GM19035 (cell line): ENCODE measurements at regions not wholly inside any gene's neighbourhood (a gene's known extent, or its start where the extent isn't known, plus 50 kb on each side); places are given as distances from the start of the nearest gene placed in this dataset.

Experiments
- ATAC-seq: cut with Tn5 transposase; IDR thresholded peaks from one replicate; pipeline ENCODE4 v1.9.1; 2021; ENCODE audit not compliant: unreplicated experiment

DNA sequence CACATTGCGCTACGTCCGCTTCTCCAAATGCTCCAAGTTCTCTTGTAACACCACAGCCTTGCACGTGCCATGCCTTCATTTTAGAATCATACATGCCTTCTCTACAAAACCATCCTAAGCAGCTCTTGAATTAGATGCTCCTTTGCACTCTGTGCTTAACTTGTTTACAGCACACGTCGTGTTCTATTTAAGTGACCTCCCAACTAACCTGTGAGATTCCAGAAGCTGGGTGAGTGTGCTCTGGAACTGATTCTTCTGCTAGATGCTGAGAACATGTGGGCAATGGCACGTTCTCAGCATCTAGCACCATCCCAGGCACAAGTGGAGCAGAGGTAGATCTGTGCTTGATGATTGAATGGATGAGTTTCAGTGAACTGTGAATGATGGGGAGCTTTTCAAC lies 100.0 kb upstream of the NEDD9 start:
- ATAC-seq, result no peak

GRCh38 chr6:11331111-11331510 lies 98.6 kb upstream of the NEDD9 start:
- ATAC-seq, result no peak

- ATAC-seq, result no peak
Measured at GRCh38 chr6:11330413-11330760, 97.9 kb upstream of the NEDD9 start.

- no peak for ATAC-seq
Measured at GRCh38 chr6:11329726-11330412, 97.4 kb upstream of the NEDD9 start.

- ATAC-seq, result no peak
Measured at GRCh38 chr6:11328613-11329247, 96.3 kb upstream of the NEDD9 start.

GRCh38 chr6:11327961-11328360 lies 95.5 kb upstream of the NEDD9 start:
- ATAC-seq, result no peak

DNA sequence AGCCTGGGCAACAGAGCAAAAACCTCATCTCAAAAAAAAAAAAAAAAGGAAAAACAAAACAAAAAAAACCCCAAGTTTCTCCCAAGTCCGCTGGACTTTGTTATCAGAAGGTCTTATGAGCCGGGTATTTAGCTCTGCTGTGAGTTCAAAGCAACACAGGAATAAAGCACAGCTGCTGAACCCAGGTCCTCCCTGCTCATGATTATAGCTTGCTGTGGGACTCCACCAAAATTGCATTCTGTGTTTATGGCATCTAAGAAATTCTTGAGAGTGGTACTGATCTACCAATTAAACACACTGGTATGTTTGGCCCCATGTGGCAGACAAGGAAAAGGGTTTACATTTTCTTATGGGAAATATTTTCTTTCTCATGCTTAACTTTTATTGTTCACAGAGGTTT lies 93.6 kb upstream of the NEDD9 start:
- no peak for ATAC-seq

- peak; percentile 89 for ATAC-seq
Measured at GRCh38 chr6:11324453-11325015, 92.1 kb upstream of the NEDD9 start.

- ATAC-seq, result no peak
Measured at GRCh38 chr6:11323666-11324452, 91.4 kb upstream of the NEDD9 start.

- no peak for ATAC-seq
Measured at GRCh38 chr6:11322252-11322885, 89.9 kb upstream of the NEDD9 start.

DNA sequence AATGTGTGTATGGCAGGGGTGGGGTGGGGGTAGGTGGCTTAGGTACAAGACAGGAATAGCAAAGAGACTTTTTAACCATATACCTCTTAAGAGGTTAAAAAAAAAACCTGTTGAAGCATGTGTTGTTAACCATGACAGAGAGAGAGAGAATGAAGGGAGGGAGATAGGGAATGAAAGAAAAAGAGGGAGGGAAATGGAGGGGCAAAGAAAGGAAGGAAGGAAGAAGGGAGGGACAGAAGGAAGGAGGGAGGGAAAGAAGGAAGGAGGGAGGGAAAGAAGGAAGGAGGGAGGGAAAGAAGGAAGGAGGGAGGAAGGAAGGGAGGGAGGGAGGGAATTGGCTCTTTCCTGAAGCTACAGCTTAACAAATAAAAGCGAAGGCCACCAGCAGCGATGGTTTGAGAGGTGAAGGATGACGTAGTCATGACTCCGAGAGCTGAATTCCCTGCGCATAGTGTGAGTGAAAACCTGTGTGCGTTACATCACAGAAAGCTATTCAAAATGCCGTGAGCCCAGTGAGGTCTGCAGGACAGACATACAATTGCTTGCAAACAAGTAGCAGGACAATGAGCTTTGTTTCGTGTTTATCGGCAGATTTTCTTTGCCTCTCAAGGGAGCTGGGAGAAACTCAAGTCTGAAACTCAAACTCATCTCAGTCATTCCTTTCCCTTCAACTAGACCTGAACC lies 88.6 kb upstream of the NEDD9 start:
- ATAC-seq, result no peak

DNA sequence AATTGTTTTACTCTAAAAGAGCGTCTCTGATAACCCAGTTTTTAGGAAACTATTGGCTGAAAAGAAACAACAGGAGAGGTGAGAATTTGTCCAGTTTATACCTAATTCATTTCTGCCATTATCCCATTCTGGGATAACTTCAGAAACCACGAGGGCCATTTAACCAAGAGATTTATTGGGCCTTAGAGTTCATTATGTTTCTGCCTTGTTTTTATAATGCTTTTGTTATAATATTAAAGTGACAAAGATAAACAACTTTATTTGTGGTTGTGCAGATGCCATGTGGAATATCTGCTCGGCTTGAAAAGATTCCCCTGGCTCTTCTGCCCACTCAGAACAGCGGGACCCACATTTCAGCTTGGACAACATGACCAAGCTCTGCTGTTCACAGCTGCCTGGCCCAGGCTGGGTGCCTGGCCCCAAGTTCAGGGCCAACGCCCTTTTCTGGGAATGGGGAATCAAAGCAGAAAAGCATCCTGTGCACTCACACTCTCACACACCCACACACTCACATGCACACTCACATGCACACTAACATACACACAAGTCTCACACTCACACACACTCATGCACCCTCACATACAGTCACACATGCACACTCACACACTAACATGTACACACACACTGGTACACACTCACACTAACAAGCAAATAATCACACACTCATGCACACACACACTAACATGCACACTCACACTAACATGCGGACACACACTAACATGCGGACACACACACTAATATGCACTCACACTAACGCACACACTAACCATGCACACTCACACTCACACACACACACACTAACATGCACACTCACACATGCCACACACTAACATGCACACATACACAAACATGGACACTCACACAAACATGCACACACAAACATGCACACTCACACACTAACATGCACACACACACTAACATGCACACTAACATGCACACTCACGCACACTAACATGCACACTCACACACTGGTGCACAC lies 86.7 kb upstream of the NEDD9 start:
- ATAC-seq, result no peak

DNA sequence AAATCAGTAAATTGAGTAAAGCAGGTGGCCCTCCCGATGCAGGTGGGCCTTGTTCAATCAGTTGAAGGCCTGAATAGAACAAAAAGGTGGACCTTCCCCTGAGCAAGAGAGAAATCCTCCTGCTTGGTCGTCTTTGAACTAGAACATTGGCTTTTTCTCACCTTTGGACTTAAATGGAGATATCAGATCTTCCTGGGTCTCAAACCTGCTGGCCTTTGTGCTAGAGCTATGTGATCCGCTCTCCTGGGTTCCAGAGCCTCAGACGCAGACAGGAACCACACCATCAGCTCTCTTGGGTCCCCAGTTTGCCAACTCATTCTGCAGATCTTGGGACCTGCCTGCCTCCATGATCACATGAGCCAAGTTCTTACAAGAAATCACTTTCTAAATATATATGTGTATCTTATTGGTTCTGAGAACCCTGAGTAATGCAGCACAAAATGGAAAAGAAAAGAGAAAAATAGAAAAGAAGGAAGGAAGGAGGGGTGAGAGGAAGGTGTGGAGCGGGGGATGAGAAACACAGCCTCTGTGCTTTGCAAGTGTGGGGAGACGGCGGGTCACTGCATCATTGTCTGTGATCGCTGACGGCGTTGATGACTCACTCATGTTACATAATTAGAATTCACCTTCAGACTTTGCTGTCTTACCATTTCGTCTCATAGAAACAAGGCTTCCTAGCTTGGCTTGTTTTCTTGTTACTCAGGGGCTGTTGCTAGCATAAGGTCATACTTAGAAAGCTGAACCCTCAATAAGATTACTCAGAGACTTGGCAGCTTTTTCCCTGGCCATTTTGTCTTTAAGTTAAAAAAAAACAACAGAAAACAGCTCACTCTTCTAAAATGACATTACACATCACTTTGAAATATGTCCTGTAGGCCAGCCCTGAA lies 85.7 kb upstream of the NEDD9 start:
- peak; percentile 87 for ATAC-seq

DNA sequence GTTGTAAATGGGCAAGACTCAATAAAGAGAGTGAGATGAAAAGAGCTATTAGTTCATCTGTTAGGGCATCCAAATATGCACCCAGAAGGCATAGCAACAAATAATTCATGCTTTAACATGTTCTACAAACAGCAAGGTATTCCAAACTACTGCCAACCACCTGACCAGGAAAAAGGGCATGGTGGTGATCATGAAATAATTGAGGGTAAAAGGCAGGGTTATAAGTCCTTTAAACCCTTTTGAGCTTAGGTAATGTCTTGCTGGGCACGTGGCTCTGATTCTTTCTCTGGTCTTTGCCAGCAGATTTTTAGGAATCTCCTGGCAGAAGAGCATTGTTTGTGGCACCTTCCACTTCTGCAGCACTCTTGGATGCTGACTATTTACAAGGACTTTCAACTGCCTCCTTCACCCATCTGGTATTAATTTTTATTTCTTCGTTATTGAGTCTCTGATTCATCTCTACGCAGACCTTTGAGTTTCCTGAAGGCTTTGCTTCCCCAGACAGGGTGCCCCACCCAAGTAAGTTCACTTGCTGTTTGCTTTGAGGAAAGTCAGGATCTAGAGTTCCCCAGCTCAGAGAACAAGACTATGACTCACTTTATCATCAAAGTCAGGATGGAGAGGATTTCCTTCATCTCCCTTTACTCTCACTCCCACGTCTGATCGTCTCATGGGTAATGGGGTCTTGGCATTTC lies 83.4 kb upstream of the NEDD9 start:
- no peak for ATAC-seq

DNA sequence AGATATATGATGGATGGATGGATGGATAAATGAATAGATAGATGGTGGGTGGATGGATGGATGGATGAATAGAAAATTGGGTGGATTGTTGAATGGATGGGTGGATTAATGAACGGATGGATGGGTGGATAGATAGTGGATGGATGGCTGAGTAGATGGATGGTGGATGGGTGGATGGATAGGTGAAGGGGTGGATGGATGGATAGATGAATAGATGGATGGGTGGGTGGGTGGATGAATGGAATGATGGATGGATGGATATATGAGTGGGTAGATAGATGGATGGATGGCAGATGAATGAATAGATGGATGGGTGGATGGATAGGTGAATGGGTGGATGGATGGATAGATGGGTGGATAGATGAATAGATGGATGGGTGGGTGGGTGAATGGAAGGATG lies 80.7 kb upstream of the NEDD9 start:
- no peak for ATAC-seq

DNA sequence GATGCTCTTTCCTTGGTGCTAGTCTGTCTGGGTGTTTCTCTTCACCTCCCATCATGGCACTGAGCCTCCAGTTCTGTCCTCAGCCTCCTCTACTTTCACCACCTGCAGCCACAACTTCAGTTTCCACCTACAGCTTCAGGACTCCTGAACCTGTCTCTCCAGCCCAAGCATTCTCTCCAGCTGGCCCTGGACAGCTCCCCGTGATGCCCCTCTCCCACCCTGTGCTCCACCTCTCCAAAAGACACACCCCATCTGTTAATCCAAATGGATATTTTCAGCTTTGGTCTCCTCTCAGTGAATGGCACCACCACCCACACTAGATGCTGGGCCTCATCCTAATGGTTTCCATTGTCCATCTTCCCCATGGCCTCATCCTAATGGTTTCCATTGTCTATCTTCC lies 79.5 kb upstream of the NEDD9 start:
- ATAC-seq, result no peak

- ATAC-seq, result no peak
Measured at GRCh38 chr6:11309947-11310665, 77.6 kb upstream of the NEDD9 start.
